OCI-LY1 (cell line): ENCODE measurements at regions not wholly inside any gene's neighbourhood (a gene's known extent, or its start where the extent isn't known, plus 50 kb on each side); places are given as distances from the start of the nearest gene placed in this dataset.

ENCODE experiments used
- H2AFZ ChIP-seq: fragments of 200-600 bp; sonication (generic), shearing (Covaris generic); 2 replicates; pipeline ENCODE4 v1.6.0; 2014; ENCODE audit warnings: antibody characterized with exemption, mild to moderate bottlenecking, low read length
- H3F3A ChIP-seq: fragments of 200-600 bp; sonication (generic), shearing (Covaris generic); 2 replicates; pipeline ENCODE4 v1.6.0; 2014; ENCODE audit warnings: mild to moderate bottlenecking, antibody characterized with exemption, low read length, moderate library complexity; ENCODE audit not compliant: insufficient read depth
- H3K27ac ChIP-seq: fragments of 200-600 bp; sonication (generic); 2 replicates; pipeline ENCODE4 v1.5.1; 2014; ENCODE audit warnings: low read length, mixed run types, mild to moderate bottlenecking, low read depth; ENCODE audit not compliant: poor library complexity, severe bottlenecking
- H3K27me3 ChIP-seq: fragments of 200-600 bp; sonication (generic); 2 replicates; pipeline ENCODE4 v1.6.0; 2014; ENCODE audit warnings: antibody characterized with exemption, mild to moderate bottlenecking, low read length, moderate library complexity; ENCODE audit not compliant: insufficient read depth
- H3K36me3 ChIP-seq: fragments of 200-600 bp; sonication (generic); 2 replicates; pipeline ENCODE4 v1.6.1; 2014; ENCODE audit warnings: mild to moderate bottlenecking, antibody characterized with exemption, low read length, moderate library complexity, mixed read lengths; ENCODE audit not compliant: insufficient read depth
- H3K4me1 ChIP-seq: fragments of 200-600 bp; sonication (generic); 2 replicates; pipeline ENCODE4 v1.5.1; 2014; ENCODE audit warnings: mild to moderate bottlenecking, low read length, moderate library complexity; ENCODE audit not compliant: insufficient read depth, severe bottlenecking
- H3K4me2 ChIP-seq: fragments of 200-600 bp; sonication (generic), shearing (Covaris generic); 2 replicates; pipeline ENCODE4 v1.6.1; 2014; ENCODE audit warnings: low read length
- H3K4me3 ChIP-seq: fragments of 200-600 bp; sonication (generic); 2 replicates; pipeline ENCODE4 v1.5.1; 2014; ENCODE audit warnings: low read length, low read depth, mild to moderate bottlenecking, mixed read lengths; ENCODE audit not compliant: poor library complexity, severe bottlenecking
- H3K79me2 ChIP-seq: fragments of 200-600 bp; shearing (Covaris generic); 2 replicates; pipeline ENCODE4 v1.6.1; 2016; ENCODE audit warnings: mixed run types, low read length, mixed read lengths; ENCODE audit not compliant: insufficient read depth
- H3K9ac ChIP-seq: fragments of 200-600 bp; sonication (generic), shearing (Covaris generic); 2 replicates; pipeline ENCODE4 v1.6.1; 2014; ENCODE audit warnings: mild to moderate bottlenecking, low read length, mixed read lengths
- H3K9me2 ChIP-seq: fragments of 200-600 bp; sonication (generic), shearing (Covaris generic); 2 replicates; pipeline ENCODE4 v1.6.1; 2014; ENCODE audit warnings: low read depth, mild to moderate bottlenecking, low read length, mixed read lengths
- H3K9me3 ChIP-seq: fragments of 200-600 bp; shearing (Covaris generic); 2 replicates; pipeline ENCODE4 v1.6.1; 2014; ENCODE audit warnings: low read length, mixed read lengths
- H4K20me1 ChIP-seq: fragments of 200-600 bp; sonication (generic), shearing (Covaris generic); 2 replicates; pipeline ENCODE4 v1.6.0; 2016; ENCODE audit warnings: mild to moderate bottlenecking, low read length; ENCODE audit not compliant: insufficient read depth
- CTCF ChIP-seq: fragments of 200-600 bp; sonication (generic), shearing (Covaris generic); IDR thresholded peaks from 2 replicates; pipeline ENCODE4 v1.5.1; 2017; ENCODE audit warnings: mild to moderate bottlenecking, antibody characterized with exemption, low read length, moderate library complexity, mixed read lengths
- EZH2 ChIP-seq: fragments of 200-600 bp; sonication (generic), shearing (Covaris generic); IDR thresholded peaks from 2 replicates; pipeline ENCODE4 v1.8.0; 2017; ENCODE audit warnings: borderline replicate concordance, mixed run types, mild to moderate bottlenecking, antibody characterized with exemption, low read length, moderate library complexity, mixed read lengths

GRCh38 chr7:153393666-153394065, 634.1 kb downstream of the ACTR3B start:
- no peak overlapping the region for H3K27ac ChIP-seq

GRCh38 chr7:153396475-153396874, 636.9 kb downstream of the ACTR3B start:
- H4K20me1 ChIP-seq = no peaks in the 10 kb centered on the region
- peaks cover 15% of the 10 kb centered on the region for H3K9me3 ChIP-seq

More at GRCh38 chr7:153393666-153394065, 634.1 kb downstream of the ACTR3B start:
- Histone ChIP-seq H2AFZ (no peak overlapping the region), H3F3A (no peaks in the 10 kb centered on the region), H3K36me3 (no peaks in the 10 kb centered on the region), H3K79me2 (no peaks in the 10 kb centered on the region), H3K27me3 (no peaks in the 10 kb centered on the region), H3K9me2 (no peaks in the 10 kb centered on the region), H3K4me3 (no peak overlapping the region), H3K4me1 (no peaks in the 10 kb centered on the region), H3K9ac (no peak overlapping the region), H3K4me2 (no peak overlapping the region), H3K9me3 (peaks cover 15% of the 10 kb centered on the region), H4K20me1 (no peaks in the 10 kb centered on the region)
- TF ChIP-seq CTCF = no peak
- no peak for TF ChIP-seq EZH2

GRCh38 chr7:153397459-153397858, 637.9 kb downstream of the ACTR3B start:
- TF ChIP-seq CTCF (no peak), EZH2 (no peak)
- Histone ChIP-seq H3K27me3 (no peaks in the 10 kb centered on the region), H3K79me2 (no peaks in the 10 kb centered on the region), H3K4me3 (no peak overlapping the region), H3K9me2 (no peaks in the 10 kb centered on the region), H3K4me2 (no peak overlapping the region), H3K9ac (no peak overlapping the region), H2AFZ (no peak overlapping the region), H3K27ac (no peak overlapping the region), H3F3A (no peaks in the 10 kb centered on the region), H4K20me1 (no peaks in the 10 kb centered on the region), H3K9me3 (peaks cover 12% of the 10 kb centered on the region), H3K36me3 (no peaks in the 10 kb centered on the region), H3K4me1 (no peaks in the 10 kb centered on the region)

More at GRCh38 chr7:153396475-153396874, 636.9 kb downstream of the ACTR3B start:
- H3K27me3 ChIP-seq = no peaks in the 10 kb centered on the region
- no peak overlapping the region for H2AFZ ChIP-seq
- H3K27ac ChIP-seq = no peak overlapping the region
- no peaks in the 10 kb centered on the region for H3K9me2 ChIP-seq
- H3K79me2 ChIP-seq = no peaks in the 10 kb centered on the region
- H3F3A ChIP-seq = no peaks in the 10 kb centered on the region
- H3K9ac ChIP-seq = no peak overlapping the region
- H3K4me2 ChIP-seq = no peak overlapping the region
- no peak for TF ChIP-seq EZH2
- TF ChIP-seq CTCF = no peak
- no peak overlapping the region for H3K4me3 ChIP-seq
- H3K4me1 ChIP-seq = no peaks in the 10 kb centered on the region
- no peaks in the 10 kb centered on the region for H3K36me3 ChIP-seq
